GM19239 (cell line): ENCODE measurements at regions not wholly inside any gene's neighbourhood (a gene's known extent, or its start where the extent isn't known, plus 50 kb on each side); places are given as distances from the start of the nearest gene placed in this dataset.
"Not testable (repeated sequence)": the region's sequence is repeated elsewhere in the genome, so short reads cannot be mapped to it uniquely, and the experiment has no call there.

Source experiments
- DNase-seq: peaks from one replicate; pipeline ENCODE4 v3.0.0; 2011; ENCODE audit warnings: low spot score; ENCODE audit not compliant: insufficient read length
- FAIRE-seq: peaks from 2 replicates; lab custom pipeline; 2011; peaks lifted over from hg19 to GRCh38; lab: Jason Lieb, UNC

DNA sequence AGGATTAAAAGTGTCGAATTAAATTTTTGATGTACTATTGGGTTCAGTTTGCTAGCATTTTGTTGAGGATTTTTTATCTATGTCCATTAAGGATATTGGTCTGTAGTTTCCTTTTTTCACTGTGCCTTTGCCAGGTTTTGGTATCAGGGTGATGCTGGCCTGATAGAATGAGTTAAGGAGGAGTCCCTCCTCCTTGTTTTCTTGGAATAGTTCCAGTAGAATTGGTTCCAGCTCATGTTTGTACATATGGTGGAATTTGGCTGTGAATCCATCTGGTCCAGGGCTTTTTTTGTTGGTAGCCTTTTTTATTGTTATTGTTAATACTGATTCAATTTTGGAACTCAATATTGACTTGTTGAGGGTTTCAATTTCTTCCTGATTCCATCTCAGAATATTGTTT is 141.8 kb downstream of the SIM1 start:
- FAIRE-seq (no peak), DNase-seq (no peak)

DNA sequence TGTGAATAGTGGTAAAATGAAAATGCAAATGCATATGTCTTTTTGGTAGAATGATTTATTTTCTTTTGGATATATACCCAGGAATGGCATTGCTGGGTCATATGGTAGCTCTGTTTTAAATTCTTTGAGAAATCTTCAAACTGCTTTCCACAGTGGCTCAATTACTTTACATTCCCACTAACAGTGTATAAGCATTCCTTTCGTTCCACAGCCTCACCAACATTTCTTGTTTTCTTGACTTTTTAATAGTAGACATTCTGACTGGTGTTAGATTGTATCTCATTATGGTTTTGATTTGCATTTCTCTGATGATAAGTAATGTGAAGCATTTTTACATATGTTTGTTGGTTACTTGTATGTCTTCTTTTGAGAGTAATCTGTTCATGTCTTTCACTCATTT is 144.0 kb downstream of the SIM1 start:
- FAIRE-seq (no peak), DNase-seq (no peak)

DNA sequence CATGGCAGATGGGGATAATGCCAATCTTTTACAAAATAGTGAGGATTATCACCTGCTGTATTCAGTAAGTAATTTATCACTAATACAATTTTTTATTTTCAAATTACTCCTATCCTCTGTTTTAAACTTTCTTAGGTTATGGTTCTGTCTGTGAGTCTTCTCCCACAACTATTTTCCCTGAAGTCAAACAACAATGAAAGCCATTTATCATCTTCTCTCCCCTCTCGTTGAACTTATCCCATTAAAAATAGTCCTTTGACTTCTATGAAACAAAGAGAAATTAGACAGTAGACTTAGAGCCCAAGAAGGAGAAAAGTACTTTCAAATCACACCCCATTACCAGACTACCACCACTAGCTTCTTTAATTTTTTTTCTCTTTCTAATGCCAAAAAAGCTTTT is 147.7 kb downstream of the SIM1 start:
- FAIRE-seq (no peak), DNase-seq (no peak)

DNA sequence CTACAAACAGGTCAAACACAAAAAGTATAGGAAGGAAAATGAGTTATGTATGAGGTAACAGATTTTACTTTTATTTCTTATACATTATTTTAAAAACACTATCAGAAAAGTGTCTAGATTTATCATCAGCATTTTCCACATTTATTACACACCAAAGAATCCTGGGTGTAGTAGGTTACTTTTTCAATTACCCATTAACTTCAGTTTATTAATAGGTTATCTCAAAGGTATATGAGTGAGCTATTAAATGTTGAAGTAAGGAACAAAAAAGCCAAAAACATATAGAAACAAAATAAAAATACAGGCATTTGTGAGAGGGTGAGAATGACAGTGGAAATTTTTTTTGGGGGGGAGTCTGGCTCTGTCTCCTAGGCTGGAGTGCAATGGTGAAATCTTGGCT is 150.5 kb downstream of the SIM1 start:
- FAIRE-seq (no peak), DNase-seq (no peak)

DNA sequence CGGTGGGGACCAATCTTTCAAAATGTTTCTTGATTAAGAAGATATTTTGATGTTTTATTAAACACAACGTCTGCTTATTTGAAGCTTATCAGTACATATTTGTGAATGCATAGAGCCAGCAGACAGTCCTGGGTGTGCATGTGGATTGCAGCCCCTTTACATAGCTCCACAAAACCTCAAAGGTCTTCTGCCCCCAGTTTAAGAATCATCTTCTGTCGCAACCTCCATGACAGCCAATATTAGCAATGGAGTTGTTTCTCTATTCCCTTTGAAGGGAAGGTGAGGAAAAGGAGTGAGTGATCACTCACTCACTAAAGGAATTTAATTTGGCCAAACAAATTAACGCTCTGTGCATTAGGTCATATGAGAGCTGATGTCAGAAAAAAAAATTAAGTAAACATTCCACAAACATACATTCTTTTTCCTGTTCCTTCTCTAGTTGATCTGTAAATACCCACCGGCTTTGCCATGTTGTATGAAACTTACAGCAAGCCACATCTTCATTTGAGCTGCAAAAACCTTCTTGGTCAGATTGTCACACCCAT is 152.9 kb downstream of the SIM1 start:
- DNase-seq (no peak), FAIRE-seq (no peak)

DNA sequence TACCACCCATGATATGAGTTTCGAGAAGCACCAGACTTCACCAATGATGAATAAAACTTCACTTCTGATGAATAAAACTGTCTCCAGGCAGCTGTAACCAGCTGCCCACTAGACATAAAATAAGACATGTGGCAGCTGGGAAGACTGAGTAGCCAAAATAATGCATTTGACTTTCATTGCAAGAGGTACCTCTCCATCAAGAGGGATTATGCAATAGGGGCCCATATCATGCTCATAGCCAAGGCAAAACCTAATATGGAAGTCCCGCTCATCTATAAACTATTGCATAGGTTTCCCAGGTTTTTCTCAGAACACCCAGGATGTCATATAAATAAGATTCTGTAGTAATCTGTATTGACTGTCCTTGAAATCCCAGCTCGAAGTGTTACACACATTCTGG is 155.5 kb downstream of the SIM1 start:
- no peak for DNase-seq
- FAIRE-seq: no peak

DNA sequence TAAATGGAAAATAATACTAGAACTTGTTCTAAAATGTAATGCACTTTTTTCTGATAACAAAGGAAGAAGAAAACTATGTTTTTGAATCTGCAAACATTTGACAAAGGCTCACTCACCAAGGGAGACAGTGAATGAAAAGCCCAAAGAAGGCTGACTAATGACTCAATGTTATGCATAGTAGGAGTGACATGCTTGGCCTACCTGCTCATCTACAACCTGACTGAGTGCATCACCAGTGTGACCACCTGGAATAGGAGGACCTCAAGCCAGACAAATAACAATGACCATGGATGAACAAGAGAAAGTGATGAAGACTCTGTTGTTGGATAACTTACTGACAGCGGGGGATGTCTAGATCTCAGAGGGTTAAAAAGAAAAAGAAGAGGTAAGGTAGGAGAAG is 157.2 kb downstream of the SIM1 start:
- no peak for DNase-seq
- no peak for FAIRE-seq

DNA sequence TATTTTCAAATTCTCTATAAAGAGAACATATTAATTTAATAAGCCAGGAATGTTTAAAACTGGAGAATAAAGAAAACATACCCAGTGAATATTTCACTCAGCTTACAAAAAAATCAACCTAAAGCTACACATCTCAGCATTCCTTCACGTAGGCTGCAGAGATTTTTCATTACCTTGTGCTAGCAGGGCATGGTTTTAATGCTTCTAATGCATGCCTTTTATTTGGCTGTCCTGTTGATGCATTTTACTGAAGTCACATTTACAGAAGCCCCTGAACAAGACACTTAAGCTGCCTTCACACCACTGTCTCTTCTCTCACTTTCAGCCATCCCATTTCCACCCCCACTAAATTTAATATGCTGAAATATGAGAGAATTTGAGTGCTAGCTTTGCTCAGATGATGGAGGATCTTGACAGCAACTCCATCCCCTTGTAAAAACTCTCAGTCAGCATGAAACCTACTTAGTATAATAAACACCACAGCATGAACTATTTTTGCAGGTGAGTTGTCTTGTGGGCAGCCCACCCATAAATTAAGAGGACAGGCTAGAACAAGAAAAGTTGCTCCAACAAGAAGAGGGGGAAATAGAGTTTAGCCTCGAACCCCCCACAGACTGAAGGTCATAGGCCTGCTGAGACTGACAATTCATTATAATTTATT is 159.4 kb downstream of the SIM1 start:
- no peak for DNase-seq
- FAIRE-seq: no peak

DNA sequence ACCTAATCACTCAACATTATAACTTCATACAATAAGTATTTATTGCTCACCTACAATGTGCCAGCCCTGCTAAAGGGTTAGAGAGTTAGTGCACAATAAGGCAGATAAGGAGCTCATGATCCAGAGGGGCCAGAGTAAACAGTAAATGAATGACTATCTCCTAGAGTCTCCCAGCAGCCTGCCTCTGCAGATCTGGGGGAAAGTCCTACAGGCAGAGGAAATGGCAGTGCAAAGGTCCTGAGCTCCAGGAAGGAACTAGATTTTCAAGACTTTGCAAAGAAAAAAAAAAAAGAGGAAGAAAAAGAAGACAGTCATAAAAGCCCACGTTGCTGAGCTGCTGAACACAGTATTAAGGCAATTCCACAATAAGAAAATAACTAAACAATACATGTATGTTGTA is 160.1 kb downstream of the SIM1 start:
- FAIRE-seq (no peak), DNase-seq (no peak)

DNA sequence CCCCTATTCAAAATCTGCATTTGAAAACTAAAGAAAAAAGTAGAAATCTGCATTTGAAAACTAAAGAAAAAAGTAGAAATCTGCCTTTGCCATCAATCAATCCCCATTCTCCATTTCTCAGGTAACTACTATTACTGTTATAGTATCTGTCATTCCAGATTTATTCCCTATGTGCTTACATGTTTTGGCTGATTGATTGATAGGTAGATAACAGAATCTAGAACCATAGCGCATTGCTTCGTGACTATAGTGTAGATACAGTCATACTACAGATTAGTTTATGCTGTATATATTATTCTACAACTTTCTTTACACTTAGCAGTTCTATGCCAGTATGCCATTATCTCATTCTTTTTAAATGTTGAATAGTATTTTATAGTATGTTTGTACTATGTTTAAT is 163.0 kb downstream of the SIM1 start:
- DNase-seq (no peak), FAIRE-seq (no peak)

DNA sequence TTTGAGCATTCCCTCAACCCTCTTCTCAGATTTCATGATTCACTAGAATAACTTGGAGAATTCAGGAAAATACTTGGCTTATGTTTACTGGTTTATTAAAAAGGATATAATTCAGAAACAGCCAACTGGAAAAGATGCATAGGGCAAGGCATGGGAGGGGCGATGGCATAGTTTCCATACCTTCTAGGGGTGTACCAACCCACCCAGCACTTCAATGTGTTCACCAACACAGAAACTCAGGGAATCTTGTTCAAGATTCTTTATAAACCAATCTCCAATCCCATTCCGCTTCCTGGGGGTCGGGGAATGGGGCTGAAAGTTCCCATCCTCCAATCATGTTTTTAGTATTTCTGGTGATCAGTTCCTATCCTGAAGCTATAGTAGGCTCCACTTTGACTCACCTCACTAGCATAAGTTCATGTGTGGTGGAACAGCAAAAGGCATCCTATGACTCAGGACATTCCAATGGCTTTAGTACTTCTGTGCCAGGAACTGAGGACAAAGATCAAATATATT is 164.4 kb downstream of the SIM1 start:
- DNase-seq: no peak
- no peak for FAIRE-seq

DNA sequence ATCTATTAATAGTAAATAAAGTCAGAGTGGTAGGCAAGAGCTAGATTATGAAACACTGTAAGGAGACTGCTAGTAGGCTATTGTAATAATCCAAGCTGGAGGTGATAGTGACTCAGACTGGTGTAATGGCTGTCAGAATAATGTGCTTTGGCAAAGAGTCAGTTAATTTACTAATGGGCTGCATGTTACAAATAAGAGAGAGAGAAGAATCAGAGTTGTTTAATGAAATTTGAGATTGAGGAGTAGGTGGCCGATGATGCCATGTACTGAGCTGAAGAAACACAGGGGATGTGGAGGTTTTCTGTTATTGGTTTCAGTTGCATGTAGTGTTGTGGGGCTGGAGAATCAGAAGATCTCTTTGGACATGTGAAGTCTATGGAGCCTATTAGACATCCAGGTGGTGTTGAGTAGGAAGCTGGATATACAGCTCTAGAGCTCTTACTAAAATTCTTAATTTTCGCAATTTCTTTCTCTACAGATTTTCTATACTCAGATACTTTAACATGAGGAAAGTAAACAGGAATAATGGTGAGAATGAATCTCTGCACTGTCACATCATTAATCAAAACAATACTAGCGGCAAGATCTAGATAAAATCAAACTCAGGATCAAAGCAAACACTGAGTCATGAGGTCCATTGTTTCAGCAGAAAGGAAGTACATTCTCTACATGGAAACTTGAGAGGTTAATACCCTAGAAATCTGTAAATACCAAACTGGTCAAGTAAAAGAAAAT is 167.7 kb downstream of the SIM1 start:
- no peak for FAIRE-seq

DNA sequence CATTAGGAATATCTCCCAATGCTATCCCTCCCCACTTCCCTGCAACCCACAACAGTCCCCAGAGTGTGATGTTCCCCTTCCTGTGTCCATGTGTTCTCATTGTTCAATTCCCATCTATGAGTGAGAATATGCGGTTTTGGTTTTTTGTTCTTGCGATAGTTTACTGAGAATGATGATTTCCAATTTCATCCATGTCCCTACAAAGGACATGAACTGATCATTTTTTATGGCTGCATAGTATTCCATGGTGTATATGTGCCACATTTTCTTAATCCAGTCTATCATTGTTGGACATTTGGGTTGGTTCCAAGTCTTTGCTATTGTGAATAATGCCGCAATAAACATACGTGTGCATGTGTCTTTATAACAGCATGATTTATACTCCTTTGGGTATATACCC is 169.5 kb downstream of the SIM1 start:
- not testable (repeated sequence) for DNase-seq, FAIRE-seq

More for the DNA sequence above, 167.7 kb downstream of the SIM1 start:
- no peak for DNase-seq

DNA sequence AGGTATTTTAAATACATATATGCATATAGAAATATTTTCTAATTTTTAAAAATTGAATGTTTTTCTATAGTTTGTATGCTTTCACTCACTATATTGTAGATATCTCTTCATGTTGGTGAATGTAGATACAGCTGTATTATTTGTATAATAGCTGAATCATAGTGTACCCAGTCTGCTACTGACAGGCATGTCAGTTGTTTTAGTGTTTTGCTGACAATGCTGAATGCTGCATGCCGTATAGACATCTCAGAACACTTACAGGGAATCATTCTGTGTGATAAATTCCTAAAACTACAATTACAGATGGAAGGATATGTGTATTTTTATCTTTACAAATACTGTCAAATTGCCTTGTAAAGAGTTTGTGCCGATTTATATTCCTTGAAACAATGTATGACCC is 175.4 kb downstream of the SIM1 start:
- FAIRE-seq (no peak), DNase-seq (no peak)

DNA sequence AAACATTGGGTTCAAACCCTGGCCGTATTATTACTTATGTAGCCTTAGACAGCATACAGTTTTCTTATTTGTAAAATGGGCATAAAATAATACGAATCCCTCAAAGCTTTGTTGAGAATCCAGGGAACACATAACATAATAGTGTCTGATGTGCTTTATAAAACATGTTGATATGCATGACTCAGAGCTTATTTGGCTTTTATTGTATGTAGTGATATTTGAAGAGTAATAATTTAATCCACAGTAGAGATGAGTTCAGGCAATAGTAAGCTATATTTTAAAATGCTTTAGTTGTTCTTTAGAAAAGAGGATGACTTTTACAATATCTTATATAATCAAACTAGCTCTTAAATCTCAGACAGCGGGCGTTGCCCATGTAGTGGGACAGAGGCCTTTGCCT is 176.4 kb downstream of the SIM1 start:
- FAIRE-seq: no peak
- no peak for DNase-seq

DNA sequence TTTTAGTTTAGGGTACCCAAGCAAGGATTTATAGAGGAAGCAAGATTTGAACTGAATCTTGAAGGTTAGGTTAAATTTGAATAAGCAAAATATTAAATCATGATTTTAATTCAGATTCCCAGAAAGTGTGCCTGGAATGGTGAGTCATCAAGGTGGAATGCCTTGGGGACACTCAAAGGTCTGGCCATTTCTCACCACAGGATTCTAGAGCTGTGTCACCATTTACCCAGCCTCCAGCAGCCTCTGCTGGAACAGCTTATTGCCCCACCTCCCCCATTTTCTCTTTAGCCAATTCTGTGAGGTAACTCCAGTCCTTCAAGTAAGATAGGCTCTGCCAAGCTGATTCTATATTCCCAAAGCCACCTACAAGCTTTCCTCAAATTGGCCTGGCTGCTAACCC is 181.4 kb downstream of the SIM1 start:
- no peak for DNase-seq
- no peak for FAIRE-seq

DNA sequence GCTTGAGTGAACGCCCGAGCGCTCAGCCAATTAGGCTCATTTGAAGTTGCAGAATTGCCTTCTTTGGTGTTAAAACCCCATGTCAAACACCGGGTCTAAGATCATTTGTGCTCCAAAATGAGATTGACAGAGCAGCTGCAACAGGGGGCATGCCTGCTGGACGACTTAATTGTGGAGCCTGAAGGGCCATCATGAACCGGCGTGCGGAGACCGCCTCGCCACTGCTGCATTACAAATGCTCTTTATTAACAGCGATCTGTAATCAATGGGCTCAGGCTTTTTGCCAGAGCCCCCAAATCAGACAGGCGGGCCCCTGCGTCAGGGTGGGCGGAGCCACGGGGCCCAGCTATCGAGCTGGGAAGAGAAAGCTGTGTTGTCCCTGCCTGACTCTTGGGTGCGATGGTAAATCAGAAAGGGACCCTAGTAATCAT is 183.2 kb downstream of the SIM1 start:
- FAIRE-seq (no peak), DNase-seq (no peak)

DNA sequence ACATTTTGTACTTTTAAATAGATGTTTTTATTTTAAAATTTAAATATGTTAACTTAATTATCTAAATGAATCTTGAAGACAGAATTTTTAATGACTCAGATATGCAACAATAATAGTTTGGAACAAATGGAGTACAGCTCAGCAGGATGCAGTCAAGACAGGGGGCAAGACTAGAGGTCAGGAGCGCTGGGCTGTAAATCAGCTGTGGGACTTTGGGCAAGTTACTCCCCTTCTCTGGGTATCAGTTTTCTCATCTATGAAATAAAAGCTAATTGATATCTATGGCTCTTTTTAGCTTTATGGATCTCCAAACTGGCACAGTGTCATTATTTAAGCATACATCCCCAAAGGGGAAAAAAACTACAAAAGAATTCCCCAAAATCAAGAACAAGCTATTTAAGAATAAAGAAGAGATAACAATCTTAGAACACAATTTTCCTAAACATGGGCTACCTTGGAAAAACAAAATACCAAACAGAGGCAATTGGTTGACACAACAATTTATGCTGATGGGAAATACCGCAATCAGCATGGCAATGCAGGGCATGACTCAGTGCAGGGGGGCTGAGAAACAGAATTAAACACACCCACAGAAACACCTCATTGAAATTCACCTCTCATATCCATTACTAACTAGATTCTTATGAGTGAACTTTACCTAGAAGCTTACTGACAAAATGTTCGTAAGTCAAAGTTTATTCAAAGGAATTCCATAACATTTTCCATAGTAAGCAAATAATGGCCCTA is 188.2 kb downstream of the SIM1 start:
- DNase-seq (no peak), FAIRE-seq (no peak)

DNA sequence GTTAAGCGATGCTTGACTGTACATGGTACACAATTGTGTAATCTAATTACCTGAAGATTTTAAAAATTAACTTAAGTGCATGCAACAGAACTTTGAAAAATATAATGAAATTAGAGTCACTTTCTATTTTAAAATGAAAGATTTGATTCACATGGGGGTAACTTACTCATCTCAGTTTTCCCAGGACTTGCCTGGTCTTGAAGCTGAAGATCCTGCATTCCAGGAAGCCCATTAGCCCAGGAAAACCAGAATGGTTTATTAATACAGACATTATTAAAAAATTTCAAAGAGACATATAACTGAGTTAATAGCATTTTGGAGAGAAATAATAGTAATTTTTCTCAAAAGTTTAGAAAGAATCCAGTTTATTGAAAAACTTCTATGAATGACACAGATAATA is 190.6 kb downstream of the SIM1 start:
- no peak for DNase-seq
- FAIRE-seq: no peak

DNA sequence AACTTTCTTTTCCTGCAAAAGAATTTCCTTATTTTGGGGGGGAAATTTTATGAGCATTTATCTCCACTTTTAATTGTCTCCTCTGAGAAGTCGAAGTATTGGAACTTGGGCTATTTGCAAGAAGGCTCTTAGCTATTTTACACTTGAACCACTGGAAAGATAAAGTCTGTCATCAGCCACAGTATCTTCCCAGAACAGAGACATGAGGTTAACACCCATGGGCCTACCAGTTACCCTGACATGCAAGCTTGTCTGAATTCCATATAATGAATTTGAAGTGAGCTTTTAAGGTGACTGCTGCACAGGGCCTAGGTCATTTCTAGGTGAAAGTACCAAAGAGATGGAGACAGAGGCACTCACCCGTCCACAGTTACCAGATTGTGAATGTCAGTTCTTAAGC is 193.1 kb downstream of the SIM1 start:
- DNase-seq: no peak
- FAIRE-seq: no peak

DNA sequence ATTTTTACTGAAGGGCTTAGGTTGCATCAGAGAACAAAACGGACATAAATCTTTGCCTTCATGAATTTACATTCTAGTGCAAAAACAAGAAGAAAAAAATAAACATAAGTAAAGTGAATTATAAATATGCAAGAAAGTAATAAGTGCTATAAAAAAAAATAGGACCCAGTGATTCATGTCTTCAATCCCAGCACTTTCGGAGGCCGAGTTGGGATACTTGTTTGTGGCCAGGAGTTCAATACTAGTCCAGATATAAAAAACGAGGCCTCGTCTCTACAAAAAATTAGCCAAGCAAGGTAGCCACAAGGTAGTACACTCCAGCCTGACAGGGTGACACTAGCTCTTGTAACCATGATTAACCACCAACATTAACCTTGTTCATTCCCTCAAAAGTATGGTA is 193.5 kb downstream of the SIM1 start:
- FAIRE-seq: no peak

More for the DNA sequence above, 193.5 kb downstream of the SIM1 start:
- no peak for DNase-seq
